Endothelial cell of umbilical vein (primary cell): ENCODE measurements at regions not wholly inside any gene's neighbourhood (a gene's known extent, or its start where the extent isn't known, plus 50 kb on each side); places are given as distances from the start of the nearest gene placed in this dataset.

ENCODE experiments used
- BruUV-seq: library from RNA; stranded (reverse); fragments of 400-500 nt; replicated peaks from 2 replicates; lab custom pipeline; 2021; lab: Mats Ljungman, UMichigan
- CTCF ChIA-PET: fragments of 300-600, 350-600 bp; sonication (Branson Sonifier 250); formaldehyde crosslinking; loops from one replicate; lab custom pipeline; 2021; ENCODE audit warnings: antibody characterized with exemption, inconsistent platforms; lab: Charles Lee
- POLR2A ChIA-PET: fragments of 300-600, 350-600 bp; sonication (Branson Sonifier 250); formaldehyde crosslinking; loops from one replicate; lab custom pipeline; 2021; ENCODE audit warnings: antibody characterized with exemption, inconsistent platforms; lab: Charles Lee
- DNase-seq: peaks from one replicate; pipeline ENCODE4 v3.0.0-alpha.2; 2011; ENCODE audit warnings: low read depth, low spot score
- FAIRE-seq: peaks from 2 replicates; lab custom pipeline; 2011; peaks lifted over from hg19 to GRCh38; lab: Jason Lieb, UNC
- H2AFZ ChIP-seq: 2 replicates; pipeline ENCODE4 v1.6.0; 2012; ENCODE audit warnings: low read depth, low read length, control low read depth, inconsistent platforms
- H3K27ac ChIP-seq: 2 replicates; pipeline ENCODE4 v1.5.1; 2011; ENCODE audit warnings: low read depth, mild to moderate bottlenecking, control low read depth, low read length, moderate library complexity; ENCODE audit not compliant: insufficient read depth
- H3K27me3 ChIP-seq, 2 experiments: 2 replicates each; pipeline versions ENCODE4 v1.6.0 to v1.6.1; 2011; ENCODE audit warnings: low read length in 2 of 2, mixed read lengths in 1 of 2; ENCODE audit not compliant: control insufficient read depth in 2 of 2, insufficient read depth in 2 of 2
- H3K36me3 ChIP-seq, 2 experiments: 2 replicates in 1 of 2; 3 replicates in 1 of 2; pipeline ENCODE4 v1.5.1; 2011; ENCODE audit warnings: low read length in 2 of 2, mild to moderate bottlenecking in 1 of 2, moderate library complexity in 1 of 2; ENCODE audit not compliant: control insufficient read depth in 2 of 2, insufficient read depth in 2 of 2; ENCODE audit errors: extremely low read depth in 1 of 2
- H3K4me1 ChIP-seq: 3 replicates; pipeline ENCODE4 v1.5.1; 2011; ENCODE audit warnings: mild to moderate bottlenecking, low read length; ENCODE audit not compliant: control insufficient read depth, insufficient read depth; ENCODE audit errors: extremely low read depth
- H3K4me2 ChIP-seq: 2 replicates; pipeline ENCODE4 v1.6.1; 2011; ENCODE audit warnings: low read length, control low read depth, mixed read lengths; ENCODE audit not compliant: insufficient read depth
- H3K4me3 ChIP-seq, 3 experiments: fragments of 200-600 bp in 1 of 3; sonication (generic), shearing (Covaris generic) in 1 of 3; replicated peaks in 1 of 3; 2 replicates each; pipeline ENCODE4 v1.5.1; 2011 to 2016; ENCODE audit warnings: control low read depth in 3 of 3, low read length in 3 of 3, mild to moderate bottlenecking in 2 of 3, inconsistent platforms in 1 of 3, low read depth in 1 of 3, moderate library complexity in 1 of 3; ENCODE audit not compliant: insufficient read depth in 1 of 3
- H3K79me2 ChIP-seq: 2 replicates; pipeline ENCODE4 v1.6.0; 2012; ENCODE audit warnings: low read length, inconsistent platforms; ENCODE audit not compliant: control insufficient read depth, insufficient read depth
- H3K9ac ChIP-seq: replicated peaks from 2 replicates; pipeline ENCODE3; 2011; ENCODE audit warnings: low read length, control low read depth; ENCODE audit not compliant: insufficient read depth; ENCODE audit errors: extremely low read depth
- H3K9me1 ChIP-seq: replicated peaks from 3 replicates; pipeline ENCODE4 v1.6.0; 2011; ENCODE audit warnings: mild to moderate bottlenecking, low read length; ENCODE audit not compliant: control insufficient read depth, insufficient read depth; ENCODE audit errors: extremely low read depth
- H3K9me3 ChIP-seq: replicated peaks from 2 replicates; pipeline ENCODE4 v1.5.1; 2012; ENCODE audit warnings: low read length, inconsistent platforms; ENCODE audit not compliant: control insufficient read depth, insufficient read depth
- H4K20me1 ChIP-seq: replicated peaks from 2 replicates; pipeline ENCODE3; 2011; ENCODE audit warnings: mild to moderate bottlenecking, low read length; ENCODE audit not compliant: control insufficient read depth, insufficient read depth; ENCODE audit errors: extremely low read depth
- CTCF ChIP-seq, 2 donors: IDR thresholded peaks; 1 replicate in 1 of 2; 2 replicates in 1 of 2; pipeline ENCODE4 v1.5.1; 2011; ENCODE audit warnings: low read length in 2 of 2, mild to moderate bottlenecking in 2 of 2, moderate library complexity in 2 of 2, control low read depth in 1 of 2, inconsistent platforms in 1 of 2, low read depth in 1 of 2; ENCODE audit not compliant: insufficient read depth in 1 of 2; ENCODE audit errors: extremely low read depth in 1 of 2
- EZH2 ChIP-seq: IDR thresholded peaks from 2 replicates; pipeline ENCODE4 v1.6.1; 2012; ENCODE audit warnings: borderline replicate concordance, low read depth, mild to moderate bottlenecking, moderate library complexity, low read length, inconsistent platforms; ENCODE audit not compliant: severe bottlenecking
- FOS ChIP-seq: IDR thresholded peaks from 2 replicates; pipeline ENCODE4 v1.6.1; 2011; ENCODE audit warnings: mild to moderate bottlenecking, low read length, moderate library complexity, borderline replicate concordance; ENCODE audit not compliant: insufficient read depth
- GATA2 ChIP-seq: IDR thresholded peaks from 2 replicates; pipeline ENCODE4 v1.7.0; 2011; ENCODE audit warnings: low read depth, mild to moderate bottlenecking, moderate library complexity, mixed read lengths, low read length; ENCODE audit not compliant: insufficient read length, insufficient read depth
- JUN ChIP-seq: IDR thresholded peaks from 2 replicates; pipeline ENCODE4 v1.6.1; 2011; ENCODE audit warnings: borderline replicate concordance, low read depth; ENCODE audit not compliant: insufficient read length, insufficient read depth
- MAX ChIP-seq: IDR thresholded peaks from 2 replicates; pipeline ENCODE4 v1.6.1; 2011; ENCODE audit not compliant: insufficient read depth, insufficient read length
- MYC ChIP-seq: IDR thresholded peaks from one replicate; pipeline ENCODE4 v1.6.1; 2011; ENCODE audit warnings: mild to moderate bottlenecking, low read depth, low read length
- POLR2A ChIP-seq: IDR thresholded peaks from 2 replicates; pipeline ENCODE4 v1.6.1; 2012; ENCODE audit warnings: low read depth, mild to moderate bottlenecking, control low read depth, low read length
- POLR2AphosphoS5 ChIP-seq: IDR thresholded peaks from 2 replicates; pipeline ENCODE4 v1.6.1; 2012; ENCODE audit warnings: low read depth, mild to moderate bottlenecking, control low read depth, low read length, moderate library complexity; ENCODE audit not compliant: insufficient read depth
- dilution Hi-C: fragments of 300-500 bp; cut with MboI; formaldehyde crosslinking; loops from one replicate; pipeline ENCODE4 v1.15.0; 2019; ENCODE audit warnings: low sequenced_read_pairs; ENCODE audit not compliant: extremely low pct_ligation_motif_present
- intact Hi-C: fragments of 100-400 bp; cut with micrococcal nuclease; formaldehyde crosslinking; loops from one replicate; pipeline ENCODE4 v1.10.0; 2022

- dilution Hi-C loops = no loop called here
- FAIRE-seq = no peak
Observed at GRCh38 chr6:147831356-147831755, 322.9 kb downstream of the SAMD5 start.

GRCh38 chr6:147833607-147834006, 325.1 kb downstream of the SAMD5 start:
- H3K27me3 ChIP-seq = no peaks in the 10 kb centered on the region
- POLR2A ChIA-PET = no interaction called here
- no peaks in the 10 kb centered on the region for H3K36me3 ChIP-seq
- H3K9me3 ChIP-seq = no peaks in the 10 kb centered on the region
- no peak for TF ChIP-seq GATA2
- TF ChIP-seq POLR2A = no peak
- no peak for TF ChIP-seq POLR2AphosphoS5
- TF ChIP-seq MAX = no peak
- TF ChIP-seq EZH2 = no peak
- no peak for TF ChIP-seq CTCF (IDR thresholded peaks at IDR 0.05; ENCODE audit: extremely low read depth in 1 of 2, insufficient read depth in 1 of 2, low read depth in 1 of 2, low read length in 2 of 2)
- TF ChIP-seq FOS = no peak
- no peak for TF ChIP-seq MYC
- no peak for TF ChIP-seq JUN
- H3K9ac ChIP-seq = no peak overlapping the region
- H3K4me2 ChIP-seq = no peak overlapping the region
- H3K4me1 ChIP-seq = no peaks in the 10 kb centered on the region
- CTCF ChIA-PET = no interaction called here
- FAIRE-seq (no peak), DNase-seq (no peak)
- H3K27ac ChIP-seq = no peak overlapping the region
- no peaks in the 10 kb centered on the region for H3K9me1 ChIP-seq
- H3K79me2 ChIP-seq = no peaks in the 10 kb centered on the region
- dilution Hi-C loops (no loop called here), intact Hi-C loops (no loop called here)
- no peak overlapping the region for H2AFZ ChIP-seq
- BruUV-seq = no TSS peak
- H4K20me1 ChIP-seq = no peaks in the 10 kb centered on the region
- H3K4me3 ChIP-seq = no peak overlapping the region

More at GRCh38 chr6:147831356-147831755, 322.9 kb downstream of the SAMD5 start:
- H3K9me3 ChIP-seq = no peaks in the 10 kb centered on the region
- no peak overlapping the region for H3K4me2 ChIP-seq
- POLR2A ChIA-PET = no interaction called here
- intact Hi-C loops = no loop called here
- H3K79me2 ChIP-seq = no peaks in the 10 kb centered on the region
- H3K27ac ChIP-seq = no peak overlapping the region
- H3K4me1 ChIP-seq = no peaks in the 10 kb centered on the region
- H3K27me3 ChIP-seq = no peaks in the 10 kb centered on the region
- BruUV-seq = no TSS peak
- H2AFZ ChIP-seq = no peak overlapping the region
- H4K20me1 ChIP-seq = no peaks in the 10 kb centered on the region
- no peaks in the 10 kb centered on the region for H3K36me3 ChIP-seq
- H3K9ac ChIP-seq = no peak overlapping the region
- H3K4me3 ChIP-seq = no peak overlapping the region
- H3K9me1 ChIP-seq = no peaks in the 10 kb centered on the region
- CTCF ChIA-PET = interaction anchor here (1.5 kb wide), 1 partner anchor 38 kb away, joined by 4 read pairs; no protein-coding TSS in a partner anchor
- TF ChIP-seq JUN = no peak
- no peak for TF ChIP-seq POLR2A
- no peak for TF ChIP-seq MYC
- TF ChIP-seq EZH2 = no peak
- no peak for DNase-seq
